ENCODE measurements at regions not wholly inside any gene's neighbourhood (a gene's known extent, or its start where the extent isn't known, plus 50 kb on each side); places are given as distances from the start of the nearest gene placed in this dataset.
A peak's percentile ranks its signal among the peaks of the same experiment; 100 is the strongest.

GRCh38 chr19:30883071-30883470, 466.2 kb downstream of the TSHZ3 start:
- Histone ChIP-seq H3K9me3 (0 out of 3 replicates have a peak, but pooled peaks cover 7% of the 10 kb centered on the region), H3K4me1 (no peaks in the 10 kb centered on the region), H3K27ac (no peak overlapping the region), H3K4me2 (no peak overlapping the region), H3K4me3 (no peak overlapping the region)
- CTCF ChIA-PET = interaction anchor here (0.6 to 1.2 kb wide), 4 partner anchors 9 to 432 kb away, joined by 3 to 4 read pairs (median 3); no protein-coding TSS in a partner anchor
- WGBS (ENCODE audit: missing lambda C conversion rate) = 15% methylated on average over 4 of the region's 4 CpGs
- DNase-seq (ENCODE audit: low read depth in 1 of 2, low spot score in 1 of 2) = no peak
- peak; percentile 9; the same call in 1 of the 2 replicates for TF ChIP-seq POLR2A (IDR thresholded peaks at IDR 0.05; ENCODE audit: low read length)
- no peak for TF ChIP-seq TFCP2L1 (CRISPR knock-in tag; IDR thresholded peaks at IDR 0.05)
- TF ChIP-seq CHD4 (IDR thresholded peaks at IDR 0.05; ENCODE audit: borderline replicate concordance) = no peak
- no peak for ATAC-seq
- no peak for FAIRE-seq
- POLR2A ChIA-PET = no interaction called here

GRCh38 chr19:30882411-30883005, 466.7 kb downstream of the TSHZ3 start:
- POLR2A ChIA-PET = no interaction called here
- 11% methylated on average over 7 of the region's 7 CpGs for WGBS (ENCODE audit: missing lambda C conversion rate)
- DNase-seq (ENCODE audit: low read depth in 1 of 2, low spot score in 1 of 2) (no peak), FAIRE-seq (no peak), ATAC-seq (no peak)
- Histone ChIP-seq H3K4me2 (no peak overlapping the region), H3K4me1 (no peaks in the 10 kb centered on the region), H3K27ac (no peak overlapping the region), H3K4me3 (no peak overlapping the region), H3K9me3 (0 out of 3 replicates have a peak, but pooled peaks cover 7% of the 10 kb centered on the region)
- CTCF ChIA-PET = interaction anchor here (0.6 to 1.2 kb wide), 3 partner anchors 199 to 433 kb away, joined by 3 to 4 read pairs (median 3); no protein-coding TSS in a partner anchor
- no peak for TF ChIP-seq HES2 (IDR thresholded peaks at IDR 0.05)
- TF ChIP-seq KDM5A (IDR thresholded peaks at IDR 0.05) = no peak
- TF ChIP-seq EHMT2 (IDR thresholded peaks at IDR 0.05; ENCODE audit: low read depth) = no peak
- no peak for TF ChIP-seq CEBPB (IDR thresholded peaks at IDR 0.05)
- no peak for TF ChIP-seq MAZ (IDR thresholded peaks at IDR 0.05; ENCODE audit: borderline replicate concordance, low read depth, low read length)
- no peak for TF ChIP-seq JUN (IDR thresholded peaks at IDR 0.05)
- no peak for TF ChIP-seq HOXB13 (CRISPR knock-in tag; IDR thresholded peaks at IDR 0.05; ENCODE audit: low read depth)
- TF ChIP-seq BCL3 (IDR thresholded peaks at IDR 0.05) = no peak
- no peak for TF ChIP-seq PBX3 (IDR thresholded peaks at IDR 0.05)
- TF ChIP-seq EP300 (IDR thresholded peaks at IDR 0.05) = no peak
- TF ChIP-seq CTCF (IDR thresholded peaks at IDR 0.05) = no peak
- no peak for TF ChIP-seq BHLHE40 (IDR thresholded peaks at IDR 0.05; ENCODE audit: low read depth, low read length)
- TF ChIP-seq HOXB5 (CRISPR knock-in tag; IDR thresholded peaks at IDR 0.05) = no peak

- POLR2A ChIA-PET = no interaction called here
- DNase-seq (ENCODE audit: low read depth in 1 of 2, low spot score in 1 of 2) (no peak), FAIRE-seq (no peak), ATAC-seq (no peak)
- 0 out of 3 replicates have a peak, but pooled peaks cover 7% of the 10 kb centered on the region for H3K9me3 ChIP-seq
- TF ChIP-seq SMC3 (IDR thresholded peaks at IDR 0.05) = no peak
- CTCF ChIA-PET = interaction anchor here (0.9 kb wide), 1 partner anchor 213 kb away, joined by 3 read pairs; no protein-coding TSS in a partner anchor
- H3K4me1 ChIP-seq = no peaks in the 10 kb centered on the region
- WGBS (ENCODE audit: missing lambda C conversion rate) = 12% methylated on average over 2 of the region's 2 CpGs
- no peak overlapping the region for H3K4me2 ChIP-seq
- H3K4me3 ChIP-seq = no peak overlapping the region
- no peak overlapping the region for H3K27ac ChIP-seq
Measured at GRCh38 chr19:30881930-30882329, 467.3 kb downstream of the TSHZ3 start.
